ENCODE measurements at regions not wholly inside any gene's neighbourhood (a gene's known extent, or its start where the extent isn't known, plus 50 kb on each side); places are given as distances from the start of the nearest gene placed in this dataset.

DNA sequence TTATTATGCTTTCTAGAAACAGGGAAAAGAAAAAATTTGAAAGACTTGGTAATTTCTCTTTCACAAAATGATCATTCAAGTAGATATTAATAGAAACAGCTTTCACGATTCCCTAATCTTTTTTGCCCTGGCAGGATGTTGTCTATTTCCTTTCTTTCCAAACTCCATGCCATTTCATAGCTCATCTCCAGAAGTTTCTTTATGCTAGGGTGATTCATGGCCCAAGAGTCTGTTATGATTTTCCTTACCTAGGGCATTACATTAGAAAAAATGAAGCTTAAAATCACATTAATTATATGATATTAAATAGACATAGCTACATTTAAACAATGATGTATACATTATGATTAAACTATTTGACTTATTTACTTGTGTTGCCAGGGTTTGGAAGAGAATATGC lies 762.1 kb downstream of the LTN1 start:
- peaks cover 3% of the 10 kb centered on the region for H3K9me3 Mint-ChIP-seq
- no peaks in the 10 kb centered on the region for H3K4me1 Mint-ChIP-seq
- no peaks in the 10 kb centered on the region for H3K36me3 Mint-ChIP-seq
- no peak overlapping the region for H3K4me3 Mint-ChIP-seq
- H3K27me3 Mint-ChIP-seq: peaks cover 2% of the 10 kb centered on the region
- no peak overlapping the region for H3K27ac Mint-ChIP-seq

DNA sequence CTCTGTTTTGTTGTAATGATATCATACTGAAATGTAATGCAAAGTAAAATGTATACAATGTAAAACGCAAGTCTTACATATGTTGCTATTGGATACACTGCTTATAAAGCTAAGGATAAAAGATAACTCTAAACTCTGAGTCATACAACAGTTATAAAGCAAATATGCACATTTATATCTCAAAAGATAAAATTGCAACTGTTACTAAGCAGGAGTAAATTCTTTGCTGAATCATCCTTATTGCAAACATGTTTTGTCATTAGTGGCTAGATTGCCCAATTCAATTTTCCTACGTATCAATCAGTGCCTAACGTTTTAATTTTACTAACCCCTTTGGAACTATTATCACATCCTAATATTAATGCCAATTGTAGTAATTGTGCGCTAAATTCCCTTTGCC lies 762.9 kb downstream of the LTN1 start:
- H3K4me1 Mint-ChIP-seq: no peaks in the 10 kb centered on the region
- H3K27ac Mint-ChIP-seq: no peak overlapping the region
- H3K9me3 Mint-ChIP-seq: peaks cover 4% of the 10 kb centered on the region
- H3K27me3 Mint-ChIP-seq: peaks cover 2% of the 10 kb centered on the region
- H3K4me3 Mint-ChIP-seq: no peak overlapping the region
- no peaks in the 10 kb centered on the region for H3K36me3 Mint-ChIP-seq

- Mint-ChIP-seq H3K27ac (no peak overlapping the region), H3K9me3 (peaks cover 4% of the 10 kb centered on the region), H3K4me1 (no peaks in the 10 kb centered on the region), H3K36me3 (no peaks in the 10 kb centered on the region), H3K4me3 (no peak overlapping the region), H3K27me3 (peaks cover 2% of the 10 kb centered on the region)
Measured at GRCh38 chr21:28228636-28228995, 764.1 kb downstream of the LTN1 start.

- H3K4me3 Mint-ChIP-seq: no peak overlapping the region
- no peak overlapping the region for H3K27ac Mint-ChIP-seq
- H3K9me3 Mint-ChIP-seq: peaks cover 4% of the 10 kb centered on the region
- no peaks in the 10 kb centered on the region for H3K4me1 Mint-ChIP-seq
- no peaks in the 10 kb centered on the region for H3K36me3 Mint-ChIP-seq
- peaks cover 2% of the 10 kb centered on the region for H3K27me3 Mint-ChIP-seq
Measured at GRCh38 chr21:28227881-28228635, 764.6 kb downstream of the LTN1 start.

GRCh38 chr21:28226563-28226962 lies 766.1 kb downstream of the LTN1 start:
- H3K27ac Mint-ChIP-seq: no peak overlapping the region
- no peak overlapping the region for H3K4me3 Mint-ChIP-seq
- no peaks in the 10 kb centered on the region for H3K4me1 Mint-ChIP-seq
- H3K9me3 Mint-ChIP-seq: peaks cover 4% of the 10 kb centered on the region
- peaks cover 2% of the 10 kb centered on the region for H3K27me3 Mint-ChIP-seq
- no peaks in the 10 kb centered on the region for H3K36me3 Mint-ChIP-seq

DNA sequence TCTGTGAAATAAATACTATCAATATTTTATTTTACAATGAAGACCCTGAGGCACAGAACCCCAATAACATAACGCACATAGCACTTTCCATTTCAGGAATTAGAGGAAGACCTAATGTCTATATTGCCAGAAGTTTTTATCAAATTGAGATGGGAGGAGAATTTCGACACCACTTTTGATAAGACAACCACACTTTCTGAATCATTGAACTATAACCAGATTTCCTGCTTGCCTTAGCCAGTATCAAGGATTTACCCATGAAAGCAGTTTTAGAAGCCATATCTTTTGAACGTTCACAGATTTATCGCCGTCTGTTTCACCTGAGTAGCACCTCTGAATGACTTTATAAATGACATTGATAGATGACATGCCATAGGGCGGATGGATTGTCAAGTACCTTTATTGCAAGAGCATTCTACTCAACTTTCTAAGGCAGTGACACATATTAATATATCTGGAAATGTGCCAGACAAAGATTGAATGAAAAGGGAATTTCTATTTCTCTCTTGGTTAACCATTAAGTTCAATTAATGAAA lies 768.4 kb downstream of the LTN1 start:
- Mint-ChIP-seq H3K4me3 (no peak overlapping the region), H3K27me3 (peaks cover 2% of the 10 kb centered on the region), H3K9me3 (peaks cover 4% of the 10 kb centered on the region), H3K4me1 (no peaks in the 10 kb centered on the region), H3K36me3 (no peaks in the 10 kb centered on the region), H3K27ac (no peak overlapping the region)

DNA sequence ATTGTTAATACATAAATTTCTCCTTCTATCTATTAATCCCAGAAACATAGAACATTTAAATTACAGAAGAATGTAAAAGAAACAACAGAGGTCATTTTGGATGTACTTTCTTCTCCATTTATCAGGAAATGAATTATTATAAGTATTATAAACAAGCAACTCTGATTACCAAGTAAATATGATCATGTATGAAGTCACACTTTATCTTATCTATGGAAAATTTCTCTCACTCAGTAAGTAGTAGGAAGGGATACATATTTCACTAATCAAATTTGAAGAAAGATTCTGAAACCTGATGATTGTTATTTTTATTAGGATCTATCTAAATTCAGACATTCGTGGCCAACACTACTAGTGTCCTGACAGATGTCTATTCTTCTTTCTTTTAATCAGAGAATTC lies 770.7 kb downstream of the LTN1 start:
- Mint-ChIP-seq H3K27me3 (peaks cover under 1% of the 10 kb centered on the region), H3K4me3 (no peak overlapping the region), H3K9me3 (peaks cover 8% of the 10 kb centered on the region)

DNA sequence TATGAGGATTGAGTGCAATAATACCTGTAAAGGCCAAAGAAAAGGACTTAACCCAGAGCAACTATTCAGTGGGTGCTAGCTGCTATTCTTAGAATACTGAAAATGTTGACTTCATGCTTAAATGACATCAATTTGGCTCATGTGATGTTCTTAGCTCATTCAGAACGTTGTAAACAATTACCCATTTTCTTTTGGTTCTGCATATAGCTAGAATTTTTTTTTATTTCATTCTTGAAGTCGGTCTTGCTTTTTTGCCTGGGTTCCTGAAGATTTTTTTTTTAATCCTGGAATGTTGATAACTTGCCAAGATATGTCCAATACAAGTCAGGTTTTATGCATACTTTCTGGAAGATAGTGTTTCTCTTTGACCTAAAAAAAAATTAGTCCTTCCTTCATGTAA lies 772.0 kb downstream of the LTN1 start:
- Mint-ChIP-seq H3K9me3 (peaks cover 7% of the 10 kb centered on the region), H3K27me3 (no peaks in the 10 kb centered on the region), H3K4me1 (no peaks in the 10 kb centered on the region), H3K4me3 (no peak overlapping the region), H3K36me3 (no peaks in the 10 kb centered on the region), H3K27ac (no peak overlapping the region)

More for the DNA sequence above, 770.7 kb downstream of the LTN1 start:
- Mint-ChIP-seq H3K4me1 (no peaks in the 10 kb centered on the region), H3K36me3 (no peaks in the 10 kb centered on the region), H3K27ac (no peak overlapping the region)

DNA sequence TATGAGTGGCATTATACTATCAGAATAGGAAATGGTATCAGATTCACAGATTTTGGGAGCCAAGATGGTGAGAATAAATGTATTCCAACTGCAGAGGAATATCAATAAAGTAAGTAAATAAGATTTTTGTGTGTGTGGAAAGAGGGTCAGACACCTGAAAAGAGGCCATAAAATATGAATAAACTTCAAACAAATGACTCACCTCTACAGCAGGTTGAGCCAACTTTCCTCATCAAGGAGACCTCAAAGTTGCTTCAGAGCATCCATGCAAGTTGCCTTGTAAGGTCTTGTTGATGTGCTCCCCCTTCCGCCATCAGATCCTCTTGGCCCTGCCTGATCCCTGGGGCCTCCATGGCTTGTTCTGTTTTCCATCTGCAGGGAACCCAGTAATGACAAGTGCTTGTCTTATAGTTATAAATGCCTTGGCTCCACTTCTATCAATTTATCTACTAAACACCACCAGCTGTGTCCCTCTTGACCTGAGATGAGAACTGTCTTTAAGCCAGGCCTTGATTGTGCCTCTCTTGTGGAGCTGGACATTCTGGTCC lies 775.6 kb downstream of the LTN1 start:
- H3K4me1 Mint-ChIP-seq: no peaks in the 10 kb centered on the region
- no peak overlapping the region for H3K4me3 Mint-ChIP-seq
- no peak overlapping the region for H3K27ac Mint-ChIP-seq
- no peaks in the 10 kb centered on the region for H3K36me3 Mint-ChIP-seq
- H3K27me3 Mint-ChIP-seq: no peaks in the 10 kb centered on the region
- peaks cover 4% of the 10 kb centered on the region for H3K9me3 Mint-ChIP-seq

- no peak overlapping the region for H3K27ac Mint-ChIP-seq
- no peaks in the 10 kb centered on the region for H3K36me3 Mint-ChIP-seq
- peaks cover 4% of the 10 kb centered on the region for H3K9me3 Mint-ChIP-seq
- no peaks in the 10 kb centered on the region for H3K27me3 Mint-ChIP-seq
- H3K4me1 Mint-ChIP-seq: no peaks in the 10 kb centered on the region
- no peak overlapping the region for H3K4me3 Mint-ChIP-seq
Measured at GRCh38 chr21:28215214-28215954, 777.3 kb downstream of the LTN1 start.

DNA sequence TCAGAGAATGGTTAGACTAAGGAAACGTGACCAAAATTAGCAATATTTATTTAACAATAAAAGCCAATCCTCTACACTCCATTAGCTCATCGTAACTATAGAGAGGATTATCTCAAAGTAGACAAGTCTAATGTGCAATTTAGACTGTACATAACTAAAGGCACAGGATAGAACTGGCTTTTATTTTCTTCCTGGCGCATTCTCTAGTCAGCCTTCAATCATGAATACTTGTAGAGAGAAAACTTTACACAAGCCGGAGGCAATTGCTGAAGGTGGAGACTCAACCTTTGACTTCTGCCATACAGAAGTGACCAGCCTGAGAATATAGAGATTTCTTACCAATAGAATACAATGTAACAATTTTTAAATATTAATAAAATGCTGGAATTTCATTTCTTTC lies 777.9 kb downstream of the LTN1 start:
- no peaks in the 10 kb centered on the region for H3K27me3 Mint-ChIP-seq
- no peak overlapping the region for H3K27ac Mint-ChIP-seq
- no peaks in the 10 kb centered on the region for H3K4me1 Mint-ChIP-seq
- no peak overlapping the region for H3K4me3 Mint-ChIP-seq
- H3K9me3 Mint-ChIP-seq: peaks cover 4% of the 10 kb centered on the region
- H3K36me3 Mint-ChIP-seq: no peaks in the 10 kb centered on the region

DNA sequence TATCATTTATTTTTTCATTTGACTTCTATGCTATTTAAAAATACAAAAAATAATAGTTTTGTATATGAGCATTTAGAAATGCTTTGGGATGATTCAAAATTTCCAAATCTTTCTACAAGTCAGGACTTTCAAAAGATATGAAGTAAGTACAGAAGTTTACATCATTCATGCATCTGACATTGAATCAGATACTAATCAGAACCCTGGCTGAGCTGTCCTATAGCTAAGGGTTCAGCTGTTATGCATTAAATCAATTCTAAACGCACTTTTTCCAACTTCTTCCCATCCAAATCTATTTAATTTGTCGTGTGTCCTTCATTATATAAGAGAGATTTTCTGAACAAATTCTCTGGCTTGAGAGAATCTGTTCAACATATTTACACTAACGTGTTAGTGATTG lies 779.4 kb downstream of the LTN1 start:
- Mint-ChIP-seq H3K4me1 (no peaks in the 10 kb centered on the region), H3K36me3 (no peaks in the 10 kb centered on the region), H3K27me3 (no peaks in the 10 kb centered on the region), H3K4me3 (no peak overlapping the region), H3K27ac (no peak overlapping the region), H3K9me3 (no peaks in the 10 kb centered on the region)

DNA sequence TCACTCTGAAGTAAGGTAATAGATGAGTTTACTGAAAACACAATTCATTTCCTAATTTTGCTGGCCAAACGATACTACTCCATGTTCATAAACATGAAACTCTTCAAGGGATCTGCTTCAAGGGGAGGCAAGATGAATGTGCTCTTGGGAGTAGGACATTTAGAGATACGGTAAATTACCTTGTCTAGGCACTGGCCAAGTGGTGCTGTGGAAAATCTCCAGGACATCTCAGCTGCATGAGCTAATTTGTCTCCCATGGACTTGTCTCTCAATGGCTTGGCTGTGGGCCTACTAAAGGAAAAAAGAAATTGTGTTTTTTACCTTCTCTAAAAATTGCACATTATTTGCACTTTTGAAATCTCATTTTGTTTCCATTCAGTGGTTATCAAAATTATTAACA lies 780.6 kb downstream of the LTN1 start:
- H3K4me1 Mint-ChIP-seq: no peaks in the 10 kb centered on the region
- no peak overlapping the region for H3K4me3 Mint-ChIP-seq
- no peak overlapping the region for H3K27ac Mint-ChIP-seq
- no peaks in the 10 kb centered on the region for H3K36me3 Mint-ChIP-seq
- no peaks in the 10 kb centered on the region for H3K27me3 Mint-ChIP-seq
- no peaks in the 10 kb centered on the region for H3K9me3 Mint-ChIP-seq

GRCh38 chr21:28207436-28208173 lies 785.1 kb downstream of the LTN1 start:
- peaks cover 5% of the 10 kb centered on the region for H3K9me3 Mint-ChIP-seq
- H3K27ac Mint-ChIP-seq: no peak overlapping the region
- no peaks in the 10 kb centered on the region for H3K27me3 Mint-ChIP-seq
- no peaks in the 10 kb centered on the region for H3K36me3 Mint-ChIP-seq
- no peak overlapping the region for H3K4me3 Mint-ChIP-seq
- no peaks in the 10 kb centered on the region for H3K4me1 Mint-ChIP-seq

GRCh38 chr21:28200726-28201125 lies 792.0 kb downstream of the LTN1 start:
- Mint-ChIP-seq H3K27ac (no peak overlapping the region), H3K4me1 (no peaks in the 10 kb centered on the region)

More at GRCh38 chr21:28200726-28201125, 792.0 kb downstream of the LTN1 start:
- Mint-ChIP-seq H3K4me3 (no peak overlapping the region), H3K27me3 (no peaks in the 10 kb centered on the region), H3K9me3 (peaks cover 20% of the 10 kb centered on the region), H3K36me3 (no peaks in the 10 kb centered on the region)

All from activated naive CD4-positive, alpha-beta T cell treated with anti-CD3 and anti-CD28 coated beads, Interleukin-2, amount 50 U/mL, for 24 hours (primary cell).